ENCODE measurements at regions not wholly inside any gene's neighbourhood (a gene's known extent, or its start where the extent isn't known, plus 50 kb on each side); places are given as distances from the start of the nearest gene placed in this dataset.

DNA sequence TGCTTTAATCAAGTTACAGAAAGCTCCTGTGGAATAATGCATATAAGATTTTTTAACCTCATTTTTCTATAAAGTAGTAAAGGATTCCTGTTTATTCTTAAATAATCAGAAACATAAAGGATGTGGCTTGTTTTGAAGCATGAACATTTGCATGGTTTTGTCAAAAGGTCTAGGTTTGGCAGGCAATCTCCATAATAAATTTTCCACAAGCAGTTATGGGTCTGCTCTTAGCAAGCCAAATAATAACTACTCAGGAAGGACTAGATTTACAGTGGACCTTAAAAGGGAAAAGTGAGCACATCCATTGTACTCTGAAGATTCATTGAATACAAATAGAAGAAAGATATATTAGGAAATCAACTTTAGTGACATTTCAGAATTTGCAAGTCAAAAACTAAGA, 407.3 kb upstream of the CBLB start:
- Histone ChIP-seq H2AFZ (ENCODE audit: low read length) (no peak overlapping the region), H3K4me1 (ENCODE audit: insufficient read depth, low read length, poor library complexity, severe bottlenecking) (peaks cover 18% of the 10 kb centered on the region)
- no peak for TF ChIP-seq EZH2phosphoT487 (IDR thresholded peaks at IDR 0.05; ENCODE audit: borderline replicate concordance)
- TF ChIP-seq, protein P1, sequence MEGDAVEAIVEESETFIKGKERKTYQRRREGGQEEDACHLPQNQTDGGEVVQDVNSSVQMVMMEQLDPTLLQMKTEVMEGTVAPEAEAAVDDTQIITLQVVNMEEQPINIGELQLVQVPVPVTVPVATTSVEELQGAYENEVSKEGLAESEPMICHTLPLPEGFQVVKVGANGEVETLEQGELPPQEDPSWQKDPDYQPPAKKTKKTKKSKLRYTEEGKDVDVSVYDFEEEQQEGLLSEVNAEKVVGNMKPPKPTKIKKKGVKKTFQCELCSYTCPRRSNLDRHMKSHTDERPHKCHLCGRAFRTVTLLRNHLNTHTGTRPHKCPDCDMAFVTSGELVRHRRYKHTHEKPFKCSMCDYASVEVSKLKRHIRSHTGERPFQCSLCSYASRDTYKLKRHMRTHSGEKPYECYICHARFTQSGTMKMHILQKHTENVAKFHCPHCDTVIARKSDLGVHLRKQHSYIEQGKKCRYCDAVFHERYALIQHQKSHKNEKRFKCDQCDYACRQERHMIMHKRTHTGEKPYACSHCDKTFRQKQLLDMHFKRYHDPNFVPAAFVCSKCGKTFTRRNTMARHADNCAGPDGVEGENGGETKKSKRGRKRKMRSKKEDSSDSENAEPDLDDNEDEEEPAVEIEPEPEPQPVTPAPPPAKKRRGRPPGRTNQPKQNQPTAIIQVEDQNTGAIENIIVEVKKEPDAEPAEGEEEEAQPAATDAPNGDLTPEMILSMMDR (conservative IDR thresholded peaks at IDR 0.05; ENCODE audit: low read length): no peak

DNA sequence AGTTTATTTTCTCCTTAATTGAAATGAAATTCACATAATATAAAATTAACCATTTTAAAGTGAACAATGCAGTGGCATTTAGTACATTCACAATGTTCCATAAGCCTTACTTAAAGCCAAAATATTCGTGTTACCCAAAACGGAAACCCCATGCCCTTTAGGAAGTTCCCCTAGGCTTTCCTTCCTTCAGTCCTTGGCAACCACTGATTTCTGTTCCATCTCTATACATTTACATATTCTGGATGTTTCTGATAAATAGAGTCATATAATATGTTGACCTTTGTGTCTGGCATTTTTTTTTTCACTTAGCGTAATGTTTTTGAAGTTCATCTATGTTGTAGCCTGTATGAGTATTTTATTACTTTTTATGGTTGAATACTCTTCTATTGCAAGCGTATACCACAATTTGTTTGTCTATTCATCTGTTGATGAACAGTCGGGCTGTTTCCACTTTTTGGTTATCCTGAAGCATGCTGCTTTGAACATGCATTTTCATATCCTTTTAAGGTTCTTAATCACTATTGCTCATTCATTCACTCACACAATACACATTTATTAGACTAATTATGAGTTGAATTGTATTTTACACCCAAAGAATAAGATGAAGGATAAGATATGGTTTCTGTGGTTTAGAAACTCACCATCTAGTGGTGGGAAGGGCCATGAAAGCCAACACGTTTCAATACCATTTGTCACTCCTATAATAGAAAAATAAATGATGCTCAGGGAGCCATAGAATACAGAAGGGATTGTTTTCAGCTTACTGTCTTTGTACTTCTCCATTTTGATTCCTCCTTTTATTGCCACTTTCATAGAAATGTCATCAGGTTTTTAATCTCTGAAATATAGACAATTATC, 408.2 kb upstream of the CBLB start:
- H3K9me3 ChIP-seq (ENCODE audit: insufficient read depth, low read depth, low read length): no peaks in the 10 kb centered on the region
- H3K36me3 ChIP-seq (ENCODE audit: insufficient read depth, low read length): no peaks in the 10 kb centered on the region
- no peaks in the 10 kb centered on the region for H3K79me2 ChIP-seq (ENCODE audit: insufficient read depth, low read length)
- peaks cover 3% of the 10 kb centered on the region; the same call in 1 of the 2 replicates for H3F3A ChIP-seq (ENCODE audit: low read depth)
- H4K20me1 ChIP-seq (ENCODE audit: insufficient read depth, low read length, poor library complexity, severe bottlenecking): no peaks in the 10 kb centered on the region
- peak overlapping the region; percentile 65 for H3K4me2 ChIP-seq (ENCODE audit: low read depth, low read length, poor library complexity, severe bottlenecking)
- H3K4me1 ChIP-seq (ENCODE audit: insufficient read depth, low read length, poor library complexity, severe bottlenecking): peaks cover 18% of the 10 kb centered on the region
- H2AFZ ChIP-seq (ENCODE audit: low read length): no peak overlapping the region
- no peak for TF ChIP-seq EZH2phosphoT487 (IDR thresholded peaks at IDR 0.05; ENCODE audit: borderline replicate concordance)
- TF ChIP-seq, protein P1 (conservative IDR thresholded peaks at IDR 0.05; ENCODE audit: low read length): peak; percentile 53
- no peaks in the 10 kb centered on the region for H3K27me3 ChIP-seq (ENCODE audit: insufficient read depth, low read length, poor library complexity, severe bottlenecking)
- H3K9me2 ChIP-seq (replicated peaks; ENCODE audit: low read depth, low read length): no peaks in the 10 kb centered on the region
- H3K9ac ChIP-seq (ENCODE audit: low read depth, low read length, poor library complexity, severe bottlenecking): no peak overlapping the region
- peak overlapping the region; percentile 32 for H3K4me3 ChIP-seq (ENCODE audit: low read length, poor library complexity, severe bottlenecking)

More for the DNA sequence above, 407.3 kb upstream of the CBLB start:
- H3K9me2 ChIP-seq (replicated peaks; ENCODE audit: low read depth, low read length): no peaks in the 10 kb centered on the region
- no peaks in the 10 kb centered on the region for H3K79me2 ChIP-seq (ENCODE audit: insufficient read depth, low read length)
- H3K4me3 ChIP-seq (ENCODE audit: low read length, poor library complexity, severe bottlenecking): no peak overlapping the region
- no peak overlapping the region for H3K4me2 ChIP-seq (ENCODE audit: low read depth, low read length, poor library complexity, severe bottlenecking)
- no peaks in the 10 kb centered on the region for H3K9me3 ChIP-seq (ENCODE audit: insufficient read depth, low read depth, low read length)
- H3K36me3 ChIP-seq (ENCODE audit: insufficient read depth, low read length): no peaks in the 10 kb centered on the region
- H3K9ac ChIP-seq (ENCODE audit: low read depth, low read length, poor library complexity, severe bottlenecking): no peak overlapping the region
- H3F3A ChIP-seq (ENCODE audit: low read depth): peaks cover 3% of the 10 kb centered on the region; the same call in 1 of the 2 replicates
- H3K27me3 ChIP-seq (ENCODE audit: insufficient read depth, low read length, poor library complexity, severe bottlenecking): no peaks in the 10 kb centered on the region
- H4K20me1 ChIP-seq (ENCODE audit: insufficient read depth, low read length, poor library complexity, severe bottlenecking): no peaks in the 10 kb centered on the region

DNA sequence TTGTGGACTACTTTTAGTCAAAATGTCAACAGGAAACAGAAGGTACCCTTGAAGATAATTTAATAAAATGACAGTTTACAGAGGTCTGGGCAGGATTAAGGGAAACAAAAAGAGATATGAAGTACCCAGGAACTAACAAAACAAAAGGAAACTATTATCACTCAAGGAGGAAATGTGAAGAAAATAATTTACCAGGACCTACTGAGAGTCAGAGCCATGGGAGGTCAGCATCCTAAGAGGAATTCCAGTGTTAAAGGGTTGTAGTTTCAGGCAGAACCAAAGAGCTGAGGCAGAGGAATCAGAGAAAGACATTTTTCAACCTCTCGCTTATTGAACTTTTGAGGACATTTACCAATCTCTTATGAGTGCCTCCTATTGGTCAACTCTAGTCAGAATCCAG, 408.9 kb upstream of the CBLB start:
- Histone ChIP-seq H4K20me1 (ENCODE audit: insufficient read depth, low read length, poor library complexity, severe bottlenecking) (no peaks in the 10 kb centered on the region), H2AFZ (ENCODE audit: low read length) (no peak overlapping the region), H3K4me3 (ENCODE audit: low read length, poor library complexity, severe bottlenecking) (peak overlapping the region; percentile 32), H3K4me1 (ENCODE audit: insufficient read depth, low read length, poor library complexity, severe bottlenecking) (peaks cover 18% of the 10 kb centered on the region), H3K9me2 (replicated peaks; ENCODE audit: low read depth, low read length) (no peaks in the 10 kb centered on the region), H3K4me2 (ENCODE audit: low read depth, low read length, poor library complexity, severe bottlenecking) (peak overlapping the region; percentile 65), H3K9me3 (ENCODE audit: insufficient read depth, low read depth, low read length) (no peaks in the 10 kb centered on the region), H3K36me3 (ENCODE audit: insufficient read depth, low read length) (no peaks in the 10 kb centered on the region), H3F3A (ENCODE audit: low read depth) (peaks cover 3% of the 10 kb centered on the region; the same call in 1 of the 2 replicates), H3K79me2 (ENCODE audit: insufficient read depth, low read length) (no peaks in the 10 kb centered on the region), H3K9ac (ENCODE audit: low read depth, low read length, poor library complexity, severe bottlenecking) (no peak overlapping the region), H3K27me3 (ENCODE audit: insufficient read depth, low read length, poor library complexity, severe bottlenecking) (no peaks in the 10 kb centered on the region)
- no peak for TF ChIP-seq EZH2phosphoT487 (IDR thresholded peaks at IDR 0.05; ENCODE audit: borderline replicate concordance)
- TF ChIP-seq, protein P1 (conservative IDR thresholded peaks at IDR 0.05; ENCODE audit: low read length): no peak
